PC-9 (cell line): ENCODE measurements at regions not wholly inside any gene's neighbourhood (a gene's known extent, or its start where the extent isn't known, plus 50 kb on each side); places are given as distances from the start of the nearest gene placed in this dataset.

Experiments used
- EZH2 ChIP-seq: fragments of 200-600 bp; sonication (generic); IDR thresholded peaks from 2 replicates; pipeline ENCODE4 v1.8.0; 2017; ENCODE audit warnings: antibody characterized with exemption, low read depth
- TF ChIP-seq, protein P1 (sequence below): fragments of 200-600 bp; sonication (generic); conservative IDR thresholded peaks from 2 replicates; pipeline ENCODE4 v1.6.1; 2017; ENCODE audit warnings: mixed run types, antibody characterized with exemption, mild to moderate bottlenecking, moderate library complexity

GRCh38 chr9:115649991-115650472, 503.6 kb upstream of the PAPPA start:
- TF ChIP-seq, protein P1, sequence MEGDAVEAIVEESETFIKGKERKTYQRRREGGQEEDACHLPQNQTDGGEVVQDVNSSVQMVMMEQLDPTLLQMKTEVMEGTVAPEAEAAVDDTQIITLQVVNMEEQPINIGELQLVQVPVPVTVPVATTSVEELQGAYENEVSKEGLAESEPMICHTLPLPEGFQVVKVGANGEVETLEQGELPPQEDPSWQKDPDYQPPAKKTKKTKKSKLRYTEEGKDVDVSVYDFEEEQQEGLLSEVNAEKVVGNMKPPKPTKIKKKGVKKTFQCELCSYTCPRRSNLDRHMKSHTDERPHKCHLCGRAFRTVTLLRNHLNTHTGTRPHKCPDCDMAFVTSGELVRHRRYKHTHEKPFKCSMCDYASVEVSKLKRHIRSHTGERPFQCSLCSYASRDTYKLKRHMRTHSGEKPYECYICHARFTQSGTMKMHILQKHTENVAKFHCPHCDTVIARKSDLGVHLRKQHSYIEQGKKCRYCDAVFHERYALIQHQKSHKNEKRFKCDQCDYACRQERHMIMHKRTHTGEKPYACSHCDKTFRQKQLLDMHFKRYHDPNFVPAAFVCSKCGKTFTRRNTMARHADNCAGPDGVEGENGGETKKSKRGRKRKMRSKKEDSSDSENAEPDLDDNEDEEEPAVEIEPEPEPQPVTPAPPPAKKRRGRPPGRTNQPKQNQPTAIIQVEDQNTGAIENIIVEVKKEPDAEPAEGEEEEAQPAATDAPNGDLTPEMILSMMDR, result no peak
- no peak for TF ChIP-seq EZH2
